HepG2 (cell line): ENCODE measurements at regions not wholly inside any gene's neighbourhood (a gene's known extent, or its start where the extent isn't known, plus 50 kb on each side); places are given as distances from the start of the nearest gene placed in this dataset.

Source experiments
- ATAC-seq: fragments of 200-7000 bp; cut with Tn5 transposase; 3 replicates; pipeline ENCODE4 v1.9.1; 2020; ENCODE audit warnings: mild to moderate bottlenecking, moderate library complexity
- BruUV-seq: library from RNA; stranded (reverse); fragments of 400-500 nt; replicated peaks from 2 replicates; lab custom pipeline; 2021; lab: Mats Ljungman, UMichigan
- CTCF ChIA-PET: fragments of 300-600 bp; formaldehyde crosslinking; extraction: SDS; loops from one replicate; lab custom pipeline; 2021; ENCODE audit warnings: low total read pairs, inconsistent platforms, low intra/inter-chr PET ratio; lab: Yijun Ruan, JAX
- POLR2A ChIA-PET: fragments of 350-600 bp; sonication (Branson Sonifier 250); formaldehyde crosslinking; loops from one replicate; lab custom pipeline; 2020; ENCODE audit warnings: antibody characterized with exemption, inconsistent platforms; lab: Yijun Ruan, JAX
- DNase-seq: peaks from one replicate; pipeline ENCODE4 v3.0.0-alpha.2; 2015; ENCODE audit warnings: low spot score
- FAIRE-seq: peaks from 3 replicates; lab custom pipeline; 2011; peaks lifted over from hg19 to GRCh38; lab: Jason Lieb, UNC
- H2AFZ ChIP-seq: one replicate; pipeline ENCODE4 v1.6.1; 2011; ENCODE audit warnings: low read length, inconsistent platforms
- H3K27ac ChIP-seq: fragments of 300-600 bp; 3 replicates; pipeline ENCODE4 v1.8.0; 2011; ENCODE audit warnings: mixed run types, mild to moderate bottlenecking, mixed read lengths, low read length, inconsistent platforms; ENCODE audit not compliant: insufficient read depth; ENCODE audit errors: extremely low read length
- H3K27me3 ChIP-seq, 2 experiments: fragments of 200-600 bp in 1 of 2; 2 replicates in 1 of 2; 3 replicates in 1 of 2; pipeline versions ENCODE4 v1.6.0 to v1.8.0; 2011; ENCODE audit warnings: low read length in 2 of 2, mild to moderate bottlenecking in 2 of 2, moderate library complexity in 2 of 2, inconsistent platforms in 1 of 2; ENCODE audit not compliant: insufficient read depth in 2 of 2, control insufficient read depth in 1 of 2
- H3K36me3 ChIP-seq, 2 experiments: fragments of 200-600 bp in 1 of 2; replicated peaks in 1 of 2; 2 replicates in 1 of 2; 3 replicates in 1 of 2; pipeline versions ENCODE4 v1.5.1 to v1.8.0; 2011; ENCODE audit warnings: low read length in 2 of 2, inconsistent platforms in 1 of 2; ENCODE audit not compliant: insufficient read depth in 2 of 2, control insufficient read depth in 1 of 2
- H3K4me1 ChIP-seq: 2 replicates; pipeline ENCODE4 v1.5.1; 2012; ENCODE audit warnings: low read length, inconsistent platforms; ENCODE audit not compliant: insufficient read depth
- H3K4me2 ChIP-seq: 2 replicates; pipeline ENCODE4 v1.6.0; 2011; ENCODE audit warnings: low read depth, low read length, inconsistent platforms
- H3K4me3 ChIP-seq, 3 experiments: fragments of 200-600 bp in 1 of 3; sonication (generic), shearing (Covaris generic) in 1 of 3; replicated peaks in 1 of 3; 2 replicates each; pipeline ENCODE4 v1.5.1; 2011 to 2016; ENCODE audit warnings: low read length in 3 of 3, inconsistent platforms in 2 of 3, low read depth in 2 of 3, mild to moderate bottlenecking in 2 of 3, control low read depth in 1 of 3, mixed read lengths in 1 of 3; ENCODE audit not compliant: insufficient read depth in 1 of 3
- H3K79me2 ChIP-seq: one replicate; pipeline ENCODE4 v1.6.1; 2011; ENCODE audit warnings: low read length, inconsistent platforms; ENCODE audit not compliant: insufficient read depth
- H3K9ac ChIP-seq: 2 replicates; pipeline ENCODE4 v1.6.0; 2011; ENCODE audit warnings: mild to moderate bottlenecking, low read depth, low read length, inconsistent platforms; ENCODE audit not compliant: insufficient read depth
- H3K9me3 ChIP-seq: 2 replicates; pipeline ENCODE4 v1.5.1; 2012; ENCODE audit warnings: mild to moderate bottlenecking, low read length
- H4K20me1 ChIP-seq: 2 replicates; pipeline ENCODE4 v1.6.0; 2011; ENCODE audit warnings: inconsistent platforms, mild to moderate bottlenecking, low read length, moderate library complexity; ENCODE audit not compliant: insufficient read depth
- ADNP ChIP-seq: sonication (generic); formaldehyde crosslinking; IDR thresholded peaks from 2 replicates; pipeline ENCODE4 v1.4.0; 2020; ENCODE audit warnings: missing genetic modification reagents
- JUNB ChIP-seq: sonication (generic); formaldehyde crosslinking; IDR thresholded peaks from 2 replicates; pipeline ENCODE4 v1.8.0; 2022; ENCODE audit warnings: missing genetic modification reagents, mild to moderate bottlenecking, borderline replicate concordance
- KDM4B ChIP-seq: sonication (generic); formaldehyde crosslinking; IDR thresholded peaks from 2 replicates; pipeline ENCODE4 v1.4.0; 2020; ENCODE audit warnings: missing genetic modification reagents
- NBN ChIP-seq: fragments of 450-650 bp; conservative IDR thresholded peaks from 2 replicates; pipeline ENCODE4 v1.6.1; 2017
- SKI ChIP-seq: fragments of 450-650 bp; IDR thresholded peaks from one replicate; pipeline ENCODE4 v1.6.1; 2018; ENCODE audit warnings: mild to moderate bottlenecking; ENCODE audit not compliant: partially characterized antibody
- SMARCE1 ChIP-seq: fragments of 450-650 bp; IDR thresholded peaks from 2 replicates; pipeline ENCODE4 v1.6.1; 2017; ENCODE audit warnings: borderline replicate concordance
- SRF ChIP-seq: IDR thresholded peaks from 2 replicates; pipeline ENCODE4 v1.6.1; 2011; ENCODE audit warnings: mild to moderate bottlenecking, low read depth, low read length, moderate library complexity
- TEAD2 ChIP-seq: sonication (generic); formaldehyde crosslinking; IDR thresholded peaks from 2 replicates; pipeline ENCODE4 v1.9.0; 2021; ENCODE audit warnings: missing genetic modification reagents
- ZC3H13 ChIP-seq: sonication (generic); formaldehyde crosslinking; IDR thresholded peaks from 2 replicates; pipeline ENCODE4 v1.8.1; 2023; ENCODE audit warnings: mild to moderate bottlenecking, missing genetic modification reagents, moderate library complexity
- ZNF75D ChIP-seq: sonication (generic); formaldehyde crosslinking; IDR thresholded peaks from 2 replicates; pipeline ENCODE4 v1.8.1; 2023; ENCODE audit warnings: missing genetic modification reagents, mild to moderate bottlenecking, borderline replicate concordance
- ZNF891 ChIP-seq: sonication (generic); formaldehyde crosslinking; IDR thresholded peaks from 2 replicates; pipeline ENCODE4 v1.5.0; 2020; ENCODE audit warnings: mild to moderate bottlenecking, missing genetic modification reagents
- WGBS: methylation state at CpG from one replicate; pipeline ENCODE4 v1.1.6; 2017; ENCODE audit warnings: low lambda C conversion rate; 5-methylcytosine and 5-hydroxymethylcytosine counted together
- in situ Hi-C: cut with HindIII; loops from 2 replicates; pipeline ENCODE4 v1.10.0; 2017; ENCODE audit warnings: low pct_unique_long_range_greater_than_20kb; ENCODE audit not compliant: extremely low pct_ligation_motif_present
- intact Hi-C: fragments of 100-400 bp; cut with micrococcal nuclease; formaldehyde crosslinking; loops from one replicate; pipeline ENCODE4 v1.10.0; 2022; ENCODE audit not compliant: unreplicated experiment
- TF ChIP-seq, protein P1 (sequence below): sonication (generic); formaldehyde crosslinking; IDR thresholded peaks from 2 replicates; pipeline ENCODE4 v1.5.0; 2020; ENCODE audit warnings: mild to moderate bottlenecking, missing genetic modification reagents
- TF ChIP-seq, protein P2 (sequence below): sonication (generic); formaldehyde crosslinking; conservative IDR thresholded peaks from 2 replicates; pipeline ENCODE4 v1.8.0; 2022; ENCODE audit warnings: mild to moderate bottlenecking, moderate library complexity, missing genetic modification reagents

DNA sequence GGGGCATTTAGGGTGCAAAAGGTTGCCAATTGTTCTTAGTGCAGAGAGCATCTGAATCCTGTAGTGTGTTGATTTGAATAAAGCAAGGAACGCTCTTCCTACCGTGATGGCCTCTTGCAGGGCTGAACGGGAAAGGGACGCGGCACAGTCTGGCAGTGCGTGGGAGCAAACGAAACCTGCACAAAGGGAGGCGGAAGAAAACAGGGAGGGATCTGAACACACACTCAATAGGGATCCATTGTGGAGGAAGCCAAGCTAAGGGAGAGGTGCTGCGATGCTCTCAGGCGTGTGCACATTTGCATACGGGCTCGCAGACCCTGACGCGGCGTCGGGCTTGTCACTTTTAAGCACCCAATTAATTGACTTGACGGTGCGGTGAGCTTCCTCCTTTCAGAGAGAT is 414.0 kb upstream of the IRX1 start:
- no peak overlapping the region for H3K4me3 ChIP-seq
- DNase-seq (no peak), FAIRE-seq (no peak), ATAC-seq (no peak)
- H3K27ac ChIP-seq, result no peak overlapping the region
- no TSS peak for BruUV-seq
- H3K79me2 ChIP-seq, result no peaks in the 10 kb centered on the region
- no peaks in the 10 kb centered on the region for H3K36me3 ChIP-seq
- H3K4me2 ChIP-seq, result no peak overlapping the region
- no peaks in the 10 kb centered on the region for H3K4me1 ChIP-seq
- no peak overlapping the region for H2AFZ ChIP-seq
- intact Hi-C loops (no loop called here), in situ Hi-C loops (no loop called here)
- no peaks in the 10 kb centered on the region for H4K20me1 ChIP-seq
- TF ChIP-seq ZNF75D (CRISPR knock-in tag) (no peak), KDM4B (CRISPR knock-in tag) (no peak), ZC3H13 (no peak), ADNP (no peak), SKI (no peak), SMARCE1 (no peak), ZNF891 (CRISPR knock-in tag) (no peak), JUNB (CRISPR knock-in tag) (no peak), SRF (no peak), NBN (no peak), TEAD2 (CRISPR knock-in tag) (no peak)
- TF ChIP-seq, protein P1, sequence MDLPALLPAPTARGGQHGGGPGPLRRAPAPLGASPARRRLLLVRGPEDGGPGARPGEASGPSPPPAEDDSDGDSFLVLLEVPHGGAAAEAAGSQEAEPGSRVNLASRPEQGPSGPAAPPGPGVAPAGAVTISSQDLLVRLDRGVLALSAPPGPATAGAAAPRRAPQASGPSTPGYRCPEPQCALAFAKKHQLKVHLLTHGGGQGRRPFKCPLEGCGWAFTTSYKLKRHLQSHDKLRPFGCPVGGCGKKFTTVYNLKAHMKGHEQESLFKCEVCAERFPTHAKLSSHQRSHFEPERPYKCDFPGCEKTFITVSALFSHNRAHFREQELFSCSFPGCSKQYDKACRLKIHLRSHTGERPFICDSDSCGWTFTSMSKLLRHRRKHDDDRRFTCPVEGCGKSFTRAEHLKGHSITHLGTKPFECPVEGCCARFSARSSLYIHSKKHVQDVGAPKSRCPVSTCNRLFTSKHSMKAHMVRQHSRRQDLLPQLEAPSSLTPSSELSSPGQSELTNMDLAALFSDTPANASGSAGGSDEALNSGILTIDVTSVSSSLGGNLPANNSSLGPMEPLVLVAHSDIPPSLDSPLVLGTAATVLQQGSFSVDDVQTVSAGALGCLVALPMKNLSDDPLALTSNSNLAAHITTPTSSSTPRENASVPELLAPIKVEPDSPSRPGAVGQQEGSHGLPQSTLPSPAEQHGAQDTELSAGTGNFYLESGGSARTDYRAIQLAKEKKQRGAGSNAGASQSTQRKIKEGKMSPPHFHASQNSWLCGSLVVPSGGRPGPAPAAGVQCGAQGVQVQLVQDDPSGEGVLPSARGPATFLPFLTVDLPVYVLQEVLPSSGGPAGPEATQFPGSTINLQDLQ (CRISPR knock-in tag), result no peak
- TF ChIP-seq, protein P2, sequence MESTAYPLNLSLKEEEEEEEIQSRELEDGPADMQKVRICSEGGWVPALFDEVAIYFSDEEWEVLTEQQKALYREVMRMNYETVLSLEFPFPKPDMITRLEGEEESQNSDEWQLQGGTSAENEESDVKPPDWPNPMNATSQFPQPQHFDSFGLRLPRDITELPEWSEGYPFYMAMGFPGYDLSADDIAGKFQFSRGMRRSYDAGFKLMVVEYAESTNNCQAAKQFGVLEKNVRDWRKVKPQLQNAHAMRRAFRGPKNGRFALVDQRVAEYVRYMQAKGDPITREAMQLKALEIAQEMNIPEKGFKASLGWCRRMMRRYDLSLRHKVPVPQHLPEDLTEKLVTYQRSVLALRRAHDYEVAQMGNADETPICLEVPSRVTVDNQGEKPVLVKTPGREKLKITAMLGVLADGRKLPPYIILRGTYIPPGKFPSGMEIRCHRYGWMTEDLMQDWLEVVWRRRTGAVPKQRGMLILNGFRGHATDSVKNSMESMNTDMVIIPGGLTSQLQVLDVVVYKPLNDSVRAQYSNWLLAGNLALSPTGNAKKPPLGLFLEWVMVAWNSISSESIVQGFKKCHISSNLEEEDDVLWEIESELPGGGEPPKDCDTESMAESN (CRISPR knock-in tag), result no peak
- 49% methylated on average over 17 of the region's 18 CpGs for WGBS
- ChIA-PET CTCF (no interaction called here), POLR2A (no interaction called here)
- H3K9ac ChIP-seq, result no peak overlapping the region
- no peaks in the 10 kb centered on the region for H3K9me3 ChIP-seq
- H3K27me3 ChIP-seq, result peaks cover 1 to 23% of the 10 kb centered on the region in 2 experiments
